ENCODE measurements at regions not wholly inside any gene's neighbourhood (a gene's known extent, or its start where the extent isn't known, plus 50 kb on each side); places are given as distances from the start of the nearest gene placed in this dataset.

GRCh38 chr7:81007051-81007450 lies 88.2 kb upstream of the SEMA3C start:
- H3K36me3 Mint-ChIP-seq (ENCODE audit: insufficient read depth, unreplicated experiment): no peaks in the 10 kb centered on the region
- DNase-seq: no peak
- ChIA-PET POLR2A (no interaction called here), CTCF (no interaction called here)
- H3K36me3 ChIP-seq (ENCODE audit: control insufficient read depth, insufficient read depth, low read length): no peaks in the 10 kb centered on the region
- TF ChIP-seq CTCF (IDR thresholded peaks at IDR 0.05; ENCODE audit: insufficient read depth in 1 of 2, low read depth in 1 of 2, low read length in 1 of 2, severe bottlenecking in 1 of 2, unreplicated experiment in 1 of 2): no peak
- no peak overlapping the region for H3K4me3 ChIP-seq (ENCODE audit: low read depth, low read length)
- H3K4me1 Mint-ChIP-seq (ENCODE audit: low read depth, unreplicated experiment): no peaks in the 10 kb centered on the region
- H3K27me3 Mint-ChIP-seq (ENCODE audit: insufficient read depth, unreplicated experiment): no peaks in the 10 kb centered on the region
- no peak overlapping the region for H3K27ac Mint-ChIP-seq (ENCODE audit: unreplicated experiment)
- H3K9me3 Mint-ChIP-seq (ENCODE audit: unreplicated experiment): no peaks in the 10 kb centered on the region
- H3K4me1 ChIP-seq: no peaks in the 10 kb centered on the region
- no TSS peak for BruUV-seq (replicated peaks)
- intact Hi-C loops (cut with micrococcal nuclease; ENCODE audit: unreplicated experiment): no loop called here
- peaks cover 5% of the 10 kb centered on the region; the same call in 1 of the 2 replicates for H3K9me3 ChIP-seq
- H3K4me3 Mint-ChIP-seq (ENCODE audit: unreplicated experiment): no peak overlapping the region
- H3K27me3 ChIP-seq (replicated peaks; ENCODE audit: control insufficient read depth, insufficient read depth, low read length): no peaks in the 10 kb centered on the region

- Histone ChIP-seq H3K4me3 (ENCODE audit: low read depth, low read length) (no peak overlapping the region), H3K27me3 (replicated peaks; ENCODE audit: control insufficient read depth, insufficient read depth, low read length) (no peaks in the 10 kb centered on the region), H3K9me3 (0 out of 2 replicates have a peak, but pooled peaks cover 2% of the 10 kb centered on the region), H3K4me1 (no peaks in the 10 kb centered on the region), H3K36me3 (ENCODE audit: control insufficient read depth, insufficient read depth, low read length) (no peaks in the 10 kb centered on the region)
- intact Hi-C loops (cut with micrococcal nuclease; ENCODE audit: unreplicated experiment): no loop called here
- H3K4me3 Mint-ChIP-seq (ENCODE audit: unreplicated experiment): no peak overlapping the region
- no peak overlapping the region for H3K27ac Mint-ChIP-seq (ENCODE audit: unreplicated experiment)
- H3K36me3 Mint-ChIP-seq (ENCODE audit: insufficient read depth, unreplicated experiment): no peaks in the 10 kb centered on the region
- H3K9me3 Mint-ChIP-seq (ENCODE audit: unreplicated experiment): no peaks in the 10 kb centered on the region
- no peaks in the 10 kb centered on the region for H3K27me3 Mint-ChIP-seq (ENCODE audit: insufficient read depth, unreplicated experiment)
- no peak for DNase-seq
- CTCF ChIA-PET: no interaction called here
- POLR2A ChIA-PET: no interaction called here
- no peak for TF ChIP-seq CTCF (IDR thresholded peaks at IDR 0.05; ENCODE audit: insufficient read depth in 1 of 2, low read depth in 1 of 2, low read length in 1 of 2, severe bottlenecking in 1 of 2, unreplicated experiment in 1 of 2)
- BruUV-seq (replicated peaks): no TSS peak
- H3K4me1 Mint-ChIP-seq (ENCODE audit: low read depth, unreplicated experiment): no peaks in the 10 kb centered on the region
Observed at GRCh38 chr7:81005254-81005653, 86.4 kb upstream of the SEMA3C start.

- no peak for TF ChIP-seq CTCF (IDR thresholded peaks at IDR 0.05; ENCODE audit: insufficient read depth in 1 of 2, low read depth in 1 of 2, low read length in 1 of 2, severe bottlenecking in 1 of 2, unreplicated experiment in 1 of 2)
- Histone ChIP-seq H3K9me3 (no peaks in the 10 kb centered on the region), H3K4me3 (ENCODE audit: low read depth, low read length) (no peak overlapping the region), H3K36me3 (ENCODE audit: control insufficient read depth, insufficient read depth, low read length) (no peaks in the 10 kb centered on the region), H3K27me3 (replicated peaks; ENCODE audit: control insufficient read depth, insufficient read depth, low read length) (no peaks in the 10 kb centered on the region), H3K4me1 (no peaks in the 10 kb centered on the region)
- no peaks in the 10 kb centered on the region for H3K9me3 Mint-ChIP-seq (ENCODE audit: unreplicated experiment)
- DNase-seq: no peak
- BruUV-seq (replicated peaks): no TSS peak
- no peaks in the 10 kb centered on the region for H3K4me1 Mint-ChIP-seq (ENCODE audit: low read depth, unreplicated experiment)
- ChIA-PET POLR2A (no interaction called here), CTCF (no interaction called here)
- H3K27me3 Mint-ChIP-seq (ENCODE audit: insufficient read depth, unreplicated experiment): no peaks in the 10 kb centered on the region
- no peaks in the 10 kb centered on the region for H3K36me3 Mint-ChIP-seq (ENCODE audit: insufficient read depth, unreplicated experiment)
- intact Hi-C loops (cut with micrococcal nuclease; ENCODE audit: unreplicated experiment): no loop called here
- H3K4me3 Mint-ChIP-seq (ENCODE audit: unreplicated experiment): no peak overlapping the region
- no peak overlapping the region for H3K27ac Mint-ChIP-seq (ENCODE audit: unreplicated experiment)
Observed at GRCh38 chr7:81004098-81004497, 85.2 kb upstream of the SEMA3C start.
